GM12878 (cell line): ENCODE measurements at regions not wholly inside any gene's neighbourhood (a gene's known extent, or its start where the extent isn't known, plus 50 kb on each side); places are given as distances from the start of the nearest gene placed in this dataset.

ENCODE experiments used
- CHD1 ChIP-seq: IDR thresholded peaks from 2 replicates; pipeline ENCODE4 v1.6.1; 2012; ENCODE audit warnings: low read depth, low read length, improper control_type of control experiment
- EZH2 ChIP-seq: IDR thresholded peaks from 2 replicates; pipeline ENCODE4 v1.6.1; 2012; ENCODE audit warnings: low read depth, mild to moderate bottlenecking, control low read depth, inconsistent platforms, low read length, borderline replicate concordance; ENCODE audit not compliant: control insufficient read depth
- HCFC1 ChIP-seq: fragments of 150-350 bp; IDR thresholded peaks from 2 replicates; pipeline ENCODE4 v1.6.1; 2014; ENCODE audit warnings: low read length
- MXI1 ChIP-seq: fragments of 150-350 bp; IDR thresholded peaks from 2 replicates; pipeline ENCODE4 v1.6.1; 2011; ENCODE audit warnings: low read depth, mild to moderate bottlenecking, inconsistent platforms, low read length, improper control_type of control experiment
- NRF1 ChIP-seq: conservative IDR thresholded peaks from 2 replicates; pipeline ENCODE4 v1.6.1; 2011; ENCODE audit warnings: mild to moderate bottlenecking, low read depth, low read length, improper control_type of control experiment
- POLR2A ChIP-seq: IDR thresholded peaks from 2 replicates; pipeline ENCODE4 v1.6.1; 2011; ENCODE audit warnings: low read depth, mild to moderate bottlenecking, low read length
- SMC3 ChIP-seq: IDR thresholded peaks from 2 replicates; pipeline ENCODE4 v1.6.1; 2011; ENCODE audit warnings: low read length, improper control_type of control experiment, borderline replicate concordance
- TCF7 ChIP-seq: IDR thresholded peaks from 2 replicates; pipeline ENCODE4 v1.6.1; 2014; ENCODE audit warnings: antibody characterized with exemption, borderline replicate concordance
- TF ChIP-seq, protein P1 (sequence below), 3 experiments: IDR thresholded peaks in 2 of 3; conservative IDR thresholded peaks in 1 of 3; 2 replicates each; pipeline ENCODE4 v1.5.1; 2011; ENCODE audit warnings: low read depth in 3 of 3, low read length in 3 of 3, mild to moderate bottlenecking in 3 of 3, control low read depth in 2 of 3, moderate library complexity in 2 of 3, inconsistent platforms in 1 of 3, mixed read lengths in 1 of 3; ENCODE audit not compliant: control insufficient read depth in 2 of 3, insufficient read depth in 1 of 3; ENCODE audit errors: extremely low read depth in 1 of 3
- TF ChIP-seq, protein P2 (sequence below): IDR thresholded peaks from 2 replicates; pipeline ENCODE4 v1.6.1; 2011; ENCODE audit warnings: low read depth, low read length, improper control_type of control experiment, borderline replicate concordance
- TF ChIP-seq, protein P3 (sequence below): IDR thresholded peaks from 2 replicates; pipeline ENCODE4 v1.6.1; 2012; ENCODE audit warnings: improper control_type of control experiment, low read depth, low read length; ENCODE audit not compliant: insufficient replicate concordance

DNA sequence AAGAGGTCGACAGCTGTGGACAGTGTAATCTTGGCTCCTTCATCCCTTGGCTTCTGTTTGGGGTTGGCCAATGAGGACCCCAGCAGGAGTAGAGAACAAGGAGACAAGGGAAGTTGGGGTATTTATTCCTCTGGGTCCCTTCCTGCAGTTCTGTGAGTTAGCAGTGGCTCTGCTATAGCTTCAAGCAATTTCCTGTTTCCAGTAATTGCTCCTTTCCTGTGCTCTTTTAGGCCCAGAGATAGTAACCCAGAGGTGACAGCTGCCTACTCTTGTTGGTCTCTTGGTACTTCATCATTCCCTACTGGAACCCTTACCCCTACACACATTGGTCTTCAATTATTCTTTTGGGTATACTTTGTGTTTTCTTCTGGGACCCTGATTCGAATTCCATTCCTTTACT, 92.9 kb downstream of the NR1D2 start:
- TF ChIP-seq, protein P1, sequence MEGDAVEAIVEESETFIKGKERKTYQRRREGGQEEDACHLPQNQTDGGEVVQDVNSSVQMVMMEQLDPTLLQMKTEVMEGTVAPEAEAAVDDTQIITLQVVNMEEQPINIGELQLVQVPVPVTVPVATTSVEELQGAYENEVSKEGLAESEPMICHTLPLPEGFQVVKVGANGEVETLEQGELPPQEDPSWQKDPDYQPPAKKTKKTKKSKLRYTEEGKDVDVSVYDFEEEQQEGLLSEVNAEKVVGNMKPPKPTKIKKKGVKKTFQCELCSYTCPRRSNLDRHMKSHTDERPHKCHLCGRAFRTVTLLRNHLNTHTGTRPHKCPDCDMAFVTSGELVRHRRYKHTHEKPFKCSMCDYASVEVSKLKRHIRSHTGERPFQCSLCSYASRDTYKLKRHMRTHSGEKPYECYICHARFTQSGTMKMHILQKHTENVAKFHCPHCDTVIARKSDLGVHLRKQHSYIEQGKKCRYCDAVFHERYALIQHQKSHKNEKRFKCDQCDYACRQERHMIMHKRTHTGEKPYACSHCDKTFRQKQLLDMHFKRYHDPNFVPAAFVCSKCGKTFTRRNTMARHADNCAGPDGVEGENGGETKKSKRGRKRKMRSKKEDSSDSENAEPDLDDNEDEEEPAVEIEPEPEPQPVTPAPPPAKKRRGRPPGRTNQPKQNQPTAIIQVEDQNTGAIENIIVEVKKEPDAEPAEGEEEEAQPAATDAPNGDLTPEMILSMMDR (IDR thresholded peaks at IDR 0.05 in 2 of 3, conservative IDR thresholded peaks at IDR 0.05 in 1 of 3; ENCODE audit: control insufficient read depth in 2 of 3, extremely low read depth in 1 of 3, insufficient read depth in 1 of 3, low read depth in 3 of 3, low read length in 3 of 3): no peak
- TF ChIP-seq, protein P2, sequence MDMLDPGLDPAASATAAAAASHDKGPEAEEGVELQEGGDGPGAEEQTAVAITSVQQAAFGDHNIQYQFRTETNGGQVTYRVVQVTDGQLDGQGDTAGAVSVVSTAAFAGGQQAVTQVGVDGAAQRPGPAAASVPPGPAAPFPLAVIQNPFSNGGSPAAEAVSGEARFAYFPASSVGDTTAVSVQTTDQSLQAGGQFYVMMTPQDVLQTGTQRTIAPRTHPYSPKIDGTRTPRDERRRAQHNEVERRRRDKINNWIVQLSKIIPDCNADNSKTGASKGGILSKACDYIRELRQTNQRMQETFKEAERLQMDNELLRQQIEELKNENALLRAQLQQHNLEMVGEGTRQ: no peak
- TF ChIP-seq CHD1: no peak
- TF ChIP-seq SMC3: no peak
- no peak for TF ChIP-seq EZH2
- no peak for TF ChIP-seq NRF1
- TF ChIP-seq, protein P3, sequence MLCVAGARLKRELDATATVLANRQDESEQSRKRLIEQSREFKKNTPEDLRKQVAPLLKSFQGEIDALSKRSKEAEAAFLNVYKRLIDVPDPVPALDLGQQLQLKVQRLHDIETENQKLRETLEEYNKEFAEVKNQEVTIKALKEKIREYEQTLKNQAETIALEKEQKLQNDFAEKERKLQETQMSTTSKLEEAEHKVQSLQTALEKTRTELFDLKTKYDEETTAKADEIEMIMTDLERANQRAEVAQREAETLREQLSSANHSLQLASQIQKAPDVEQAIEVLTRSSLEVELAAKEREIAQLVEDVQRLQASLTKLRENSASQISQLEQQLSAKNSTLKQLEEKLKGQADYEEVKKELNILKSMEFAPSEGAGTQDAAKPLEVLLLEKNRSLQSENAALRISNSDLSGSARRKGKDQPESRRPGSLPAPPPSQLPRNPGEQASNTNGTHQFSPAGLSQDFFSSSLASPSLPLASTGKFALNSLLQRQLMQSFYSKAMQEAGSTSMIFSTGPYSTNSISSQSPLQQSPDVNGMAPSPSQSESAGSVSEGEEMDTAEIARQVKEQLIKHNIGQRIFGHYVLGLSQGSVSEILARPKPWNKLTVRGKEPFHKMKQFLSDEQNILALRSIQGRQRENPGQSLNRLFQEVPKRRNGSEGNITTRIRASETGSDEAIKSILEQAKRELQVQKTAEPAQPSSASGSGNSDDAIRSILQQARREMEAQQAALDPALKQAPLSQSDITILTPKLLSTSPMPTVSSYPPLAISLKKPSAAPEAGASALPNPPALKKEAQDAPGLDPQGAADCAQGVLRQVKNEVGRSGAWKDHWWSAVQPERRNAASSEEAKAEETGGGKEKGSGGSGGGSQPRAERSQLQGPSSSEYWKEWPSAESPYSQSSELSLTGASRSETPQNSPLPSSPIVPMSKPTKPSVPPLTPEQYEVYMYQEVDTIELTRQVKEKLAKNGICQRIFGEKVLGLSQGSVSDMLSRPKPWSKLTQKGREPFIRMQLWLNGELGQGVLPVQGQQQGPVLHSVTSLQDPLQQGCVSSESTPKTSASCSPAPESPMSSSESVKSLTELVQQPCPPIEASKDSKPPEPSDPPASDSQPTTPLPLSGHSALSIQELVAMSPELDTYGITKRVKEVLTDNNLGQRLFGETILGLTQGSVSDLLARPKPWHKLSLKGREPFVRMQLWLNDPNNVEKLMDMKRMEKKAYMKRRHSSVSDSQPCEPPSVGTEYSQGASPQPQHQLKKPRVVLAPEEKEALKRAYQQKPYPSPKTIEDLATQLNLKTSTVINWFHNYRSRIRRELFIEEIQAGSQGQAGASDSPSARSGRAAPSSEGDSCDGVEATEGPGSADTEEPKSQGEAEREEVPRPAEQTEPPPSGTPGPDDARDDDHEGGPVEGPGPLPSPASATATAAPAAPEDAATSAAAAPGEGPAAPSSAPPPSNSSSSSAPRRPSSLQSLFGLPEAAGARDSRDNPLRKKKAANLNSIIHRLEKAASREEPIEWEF: no peak
- no peak for TF ChIP-seq MXI1
- no peak for TF ChIP-seq HCFC1
- no peak for TF ChIP-seq POLR2A
- TF ChIP-seq TCF7: no peak
